ENCODE measurements at regions not wholly inside any gene's neighbourhood (a gene's known extent, or its start where the extent isn't known, plus 50 kb on each side); places are given as distances from the start of the nearest gene placed in this dataset.

GRCh38 chr1:182147951-182148350, 86.4 kb upstream of the ZNF648 start (continued):
- TF ChIP-seq PRDM10 (IDR thresholded peaks at IDR 0.05; ENCODE audit: partially characterized antibody) (no peak), SRSF3 (IDR thresholded peaks at IDR 0.05; ENCODE audit: insufficient read depth, low read length) (no peak), CLOCK (CRISPR knock-in tag; IDR thresholded peaks at IDR 0.05; ENCODE audit: borderline replicate concordance) (no peak)

Data from K562 (cell line).